GM11168 (cell line): ENCODE measurements at regions not wholly inside any gene's neighbourhood (a gene's known extent, or its start where the extent isn't known, plus 50 kb on each side); places are given as distances from the start of the nearest gene placed in this dataset.

Experiments used
- in situ Hi-C: fragments of 300-500 bp; cut with MboI; formaldehyde crosslinking; loops from one replicate; pipeline ENCODE4 v1.12.0; 2022; ENCODE audit warnings: low sequenced_read_pairs; ENCODE audit not compliant: unreplicated experiment

DNA sequence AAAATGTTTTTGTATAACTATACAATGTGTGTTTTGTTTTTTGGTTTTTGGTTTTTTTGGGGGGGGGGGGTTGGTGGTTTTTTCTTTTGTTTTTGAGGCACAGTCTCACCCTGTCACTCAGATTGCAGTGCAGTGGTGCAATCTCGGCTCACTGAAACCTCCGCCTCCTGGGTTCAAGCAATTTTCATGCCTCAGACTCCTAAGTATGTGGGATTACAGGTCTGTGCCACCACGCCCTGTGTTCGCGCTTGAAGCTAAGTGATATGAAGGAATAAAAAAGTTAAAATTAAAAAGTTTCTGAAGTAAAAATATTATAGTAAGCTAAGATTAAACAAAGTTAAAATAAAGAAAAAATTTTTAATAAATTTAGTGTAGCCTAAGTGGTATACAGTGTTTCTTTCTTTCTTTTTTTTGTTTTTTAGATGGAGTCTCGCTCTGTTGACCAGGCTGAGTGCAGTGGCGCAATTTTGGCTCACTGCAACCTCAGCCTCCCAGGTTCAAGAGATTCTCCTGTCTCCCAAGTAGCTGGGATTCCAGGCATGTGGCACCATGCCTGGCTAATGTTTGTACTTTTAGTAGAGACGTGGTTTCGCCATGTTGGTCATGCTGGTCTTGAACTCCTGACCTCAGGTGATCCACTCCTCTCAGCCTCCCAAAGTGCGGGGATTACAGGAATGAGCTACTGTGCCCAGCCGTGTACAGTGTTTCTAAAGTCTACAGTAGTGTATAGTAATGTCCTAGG, 53.9 kb upstream of the TEX55 start:
- in situ Hi-C loops: loop anchor here (10.0 kb wide), 1 partner anchor 207 kb away; no protein-coding TSS in a partner anchor

DNA sequence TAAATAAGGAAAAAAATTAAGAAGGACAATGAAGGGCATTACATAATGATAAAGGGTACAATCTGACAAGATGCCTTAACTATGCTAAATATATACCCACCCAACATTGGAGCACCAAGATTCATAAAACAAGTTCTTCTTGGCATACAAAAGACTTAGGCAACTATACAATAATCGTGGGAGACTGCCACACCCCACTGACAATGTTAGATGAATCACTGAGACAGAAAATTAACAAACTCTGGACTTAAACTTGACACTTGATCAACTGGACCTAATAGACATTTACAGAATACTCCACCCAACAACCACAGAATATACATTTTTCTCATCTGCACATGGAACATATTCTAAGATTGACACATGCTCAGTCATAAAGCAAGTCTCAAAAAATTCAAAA, 53.2 kb upstream of the IGSF11 start:
- in situ Hi-C loops: no loop called here

- in situ Hi-C loops: no loop called here
These were observed 50.4 kb upstream of the IGSF11 start for GRCh38 chr3:119085070-119085439.

- in situ Hi-C loops: no loop called here
These were observed 49.9 kb upstream of the IGSF11 start for GRCh38 chr3:119084371-119085069.
